ENCODE measurements at regions not wholly inside any gene's neighbourhood (a gene's known extent, or its start where the extent isn't known, plus 50 kb on each side); places are given as distances from the start of the nearest gene placed in this dataset.

DNA sequence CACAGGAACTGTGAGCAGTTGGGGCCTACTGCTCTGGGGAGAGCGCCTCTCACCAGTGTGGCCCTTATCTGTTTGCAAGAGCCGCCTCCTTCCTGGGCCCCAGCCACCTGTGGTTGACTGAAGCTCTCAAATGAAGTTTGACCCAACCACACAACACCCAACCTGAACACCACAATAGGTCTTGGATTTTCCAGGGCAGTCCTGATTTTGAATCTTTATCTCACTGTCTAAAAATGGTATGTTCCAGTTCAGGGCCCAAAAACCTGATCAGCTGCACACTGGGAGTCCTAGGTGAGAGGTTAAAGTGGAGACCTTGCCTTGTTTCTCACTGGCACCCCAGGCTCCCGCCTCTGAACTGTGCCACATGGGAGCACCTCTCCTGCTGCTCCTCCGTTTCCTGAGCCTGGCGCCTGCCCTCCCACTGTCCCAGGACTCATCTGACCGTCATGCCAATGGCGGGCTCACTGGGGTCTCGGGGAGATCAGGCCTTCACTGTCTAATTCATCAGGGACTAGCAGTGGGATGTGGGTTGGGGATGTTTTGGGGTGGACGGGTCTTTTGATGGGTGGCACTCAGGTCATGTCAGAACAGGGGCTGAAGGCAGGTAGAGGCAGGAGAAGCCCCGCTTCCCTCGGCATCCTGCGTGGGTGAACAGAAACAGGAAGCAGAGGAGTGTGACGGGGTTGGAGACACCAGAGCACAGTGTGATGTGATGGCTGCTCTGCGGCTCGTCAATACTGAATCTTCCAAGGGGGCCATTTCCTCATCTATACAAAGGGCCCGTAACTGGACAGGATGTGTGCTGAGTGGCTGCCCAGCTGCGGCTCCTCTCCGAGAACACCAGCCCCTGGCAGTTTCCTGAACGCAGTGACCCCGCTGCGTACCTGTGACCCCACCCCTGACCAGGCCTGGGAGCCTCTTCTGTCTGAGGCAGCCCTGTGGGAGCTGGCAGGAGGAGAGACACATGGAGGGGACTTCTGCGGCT lies 59.6 kb upstream of the ITPKB start:
- Mint-ChIP-seq H3K4me3 (ENCODE audit: unreplicated experiment) (no peak overlapping the region), H3K4me1 (ENCODE audit: low read depth) (peaks cover under 1% of the 10 kb centered on the region), H3K27ac (ENCODE audit: unreplicated experiment) (no peak overlapping the region), H3K36me3 (ENCODE audit: low read depth) (no peaks in the 10 kb centered on the region), H3K27me3 (ENCODE audit: low read depth) (peaks cover 4% of the 10 kb centered on the region), H3K9me3 (ENCODE audit: low read depth) (no peaks in the 10 kb centered on the region)
- DNase-seq (ENCODE audit: low spot score): no peak
- TF ChIP-seq, protein P1, sequence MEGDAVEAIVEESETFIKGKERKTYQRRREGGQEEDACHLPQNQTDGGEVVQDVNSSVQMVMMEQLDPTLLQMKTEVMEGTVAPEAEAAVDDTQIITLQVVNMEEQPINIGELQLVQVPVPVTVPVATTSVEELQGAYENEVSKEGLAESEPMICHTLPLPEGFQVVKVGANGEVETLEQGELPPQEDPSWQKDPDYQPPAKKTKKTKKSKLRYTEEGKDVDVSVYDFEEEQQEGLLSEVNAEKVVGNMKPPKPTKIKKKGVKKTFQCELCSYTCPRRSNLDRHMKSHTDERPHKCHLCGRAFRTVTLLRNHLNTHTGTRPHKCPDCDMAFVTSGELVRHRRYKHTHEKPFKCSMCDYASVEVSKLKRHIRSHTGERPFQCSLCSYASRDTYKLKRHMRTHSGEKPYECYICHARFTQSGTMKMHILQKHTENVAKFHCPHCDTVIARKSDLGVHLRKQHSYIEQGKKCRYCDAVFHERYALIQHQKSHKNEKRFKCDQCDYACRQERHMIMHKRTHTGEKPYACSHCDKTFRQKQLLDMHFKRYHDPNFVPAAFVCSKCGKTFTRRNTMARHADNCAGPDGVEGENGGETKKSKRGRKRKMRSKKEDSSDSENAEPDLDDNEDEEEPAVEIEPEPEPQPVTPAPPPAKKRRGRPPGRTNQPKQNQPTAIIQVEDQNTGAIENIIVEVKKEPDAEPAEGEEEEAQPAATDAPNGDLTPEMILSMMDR (IDR thresholded peaks at IDR 0.05): no peak

DNA sequence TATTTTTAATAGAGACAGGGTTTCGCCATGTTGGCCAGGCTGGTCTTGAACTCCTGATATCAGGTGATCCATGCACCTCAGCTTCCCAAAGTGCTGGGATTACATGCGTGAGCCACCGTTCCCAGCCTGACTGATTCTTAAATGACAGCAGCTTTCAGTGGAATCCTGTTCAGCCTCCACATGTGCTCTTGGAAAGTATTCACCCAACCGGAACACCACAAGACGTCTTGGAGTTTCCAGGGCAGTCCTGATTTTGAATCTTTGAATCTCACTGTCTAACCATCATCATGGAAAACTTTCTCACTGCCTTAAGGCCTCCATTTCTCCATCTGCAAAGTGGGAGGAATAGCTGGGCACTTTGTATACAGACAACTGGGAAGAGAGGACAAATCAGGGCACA lies 58.1 kb upstream of the ITPKB start:
- TF ChIP-seq, protein P1 (IDR thresholded peaks at IDR 0.05): no peak
- H3K36me3 Mint-ChIP-seq (ENCODE audit: low read depth): peaks cover 1% of the 10 kb centered on the region
- DNase-seq (ENCODE audit: low spot score): no peak
- H3K9me3 Mint-ChIP-seq (ENCODE audit: low read depth): no peaks in the 10 kb centered on the region
- H3K4me1 Mint-ChIP-seq (ENCODE audit: low read depth): peaks cover 3% of the 10 kb centered on the region
- H3K27me3 Mint-ChIP-seq (ENCODE audit: low read depth): peaks cover 5% of the 10 kb centered on the region
- no peak overlapping the region for H3K4me3 Mint-ChIP-seq (ENCODE audit: unreplicated experiment)
- H3K27ac Mint-ChIP-seq (ENCODE audit: unreplicated experiment): no peak overlapping the region

DNA sequence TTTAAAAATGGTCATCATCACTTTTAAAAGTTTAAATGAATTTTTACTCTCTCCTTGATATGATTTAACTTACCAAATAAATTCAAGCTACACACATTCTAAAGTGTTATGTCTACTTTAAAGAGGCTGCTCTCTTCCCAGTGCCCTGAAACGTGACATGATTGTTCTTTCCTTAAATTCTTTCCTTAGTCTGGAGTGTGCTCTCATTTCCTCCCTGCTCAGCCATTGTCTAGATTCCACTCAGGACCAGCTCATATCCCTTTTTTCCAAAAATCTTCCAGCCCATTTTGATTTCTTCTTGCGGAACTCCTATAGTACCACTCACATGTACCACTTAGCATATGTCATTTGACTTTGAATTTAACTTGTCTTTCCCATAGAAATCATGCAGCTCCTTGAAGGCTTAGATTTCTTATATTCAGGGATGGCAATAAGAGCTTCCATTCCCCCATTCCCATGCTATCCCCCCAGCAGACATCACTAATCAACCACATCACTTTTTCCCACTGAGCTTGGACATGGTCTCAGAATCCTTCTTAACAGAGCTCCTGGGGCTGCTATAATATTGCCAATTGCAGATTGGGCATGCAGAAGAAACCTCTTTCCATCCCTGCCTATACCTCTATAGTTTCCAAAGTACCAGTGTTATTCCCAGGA lies 54.7 kb upstream of the ITPKB start:
- Mint-ChIP-seq H3K27ac (ENCODE audit: unreplicated experiment) (no peak overlapping the region), H3K4me1 (ENCODE audit: low read depth) (peaks cover 3% of the 10 kb centered on the region), H3K27me3 (ENCODE audit: low read depth) (peaks cover 5% of the 10 kb centered on the region), H3K4me3 (ENCODE audit: unreplicated experiment) (no peak overlapping the region), H3K36me3 (ENCODE audit: low read depth) (peaks cover 1% of the 10 kb centered on the region), H3K9me3 (ENCODE audit: low read depth) (no peaks in the 10 kb centered on the region)
- TF ChIP-seq, protein P1 (IDR thresholded peaks at IDR 0.05): no peak
- DNase-seq (ENCODE audit: low spot score): no peak

DNA sequence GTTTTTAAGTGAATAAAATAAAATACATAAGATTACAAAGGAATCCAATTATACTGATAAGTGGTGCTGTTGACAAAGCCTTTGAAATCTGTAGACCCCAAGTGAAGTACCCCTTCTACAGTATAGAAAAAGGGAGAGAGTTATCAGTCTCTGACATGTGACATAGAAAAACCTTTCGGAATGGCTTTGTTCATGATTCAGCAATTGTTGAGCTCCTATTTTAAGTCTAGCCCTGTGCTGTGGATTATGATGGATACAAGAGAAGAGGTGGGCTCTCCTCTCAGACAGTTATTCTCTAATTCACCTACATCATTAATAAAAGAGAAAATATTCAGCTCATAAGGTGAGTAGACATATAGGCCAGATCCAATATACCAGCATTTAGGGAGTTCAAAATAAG lies 53.3 kb upstream of the ITPKB start:
- DNase-seq (ENCODE audit: low spot score): no peak
- H3K36me3 Mint-ChIP-seq (ENCODE audit: low read depth): peaks cover 1% of the 10 kb centered on the region
- H3K4me1 Mint-ChIP-seq (ENCODE audit: low read depth): peaks cover 3% of the 10 kb centered on the region
- no peak overlapping the region for H3K27ac Mint-ChIP-seq (ENCODE audit: unreplicated experiment)
- peaks cover 7% of the 10 kb centered on the region for H3K27me3 Mint-ChIP-seq (ENCODE audit: low read depth)
- no peak overlapping the region for H3K4me3 Mint-ChIP-seq (ENCODE audit: unreplicated experiment)
- no peaks in the 10 kb centered on the region for H3K9me3 Mint-ChIP-seq (ENCODE audit: low read depth)
- TF ChIP-seq, protein P1 (IDR thresholded peaks at IDR 0.05): no peak

DNA sequence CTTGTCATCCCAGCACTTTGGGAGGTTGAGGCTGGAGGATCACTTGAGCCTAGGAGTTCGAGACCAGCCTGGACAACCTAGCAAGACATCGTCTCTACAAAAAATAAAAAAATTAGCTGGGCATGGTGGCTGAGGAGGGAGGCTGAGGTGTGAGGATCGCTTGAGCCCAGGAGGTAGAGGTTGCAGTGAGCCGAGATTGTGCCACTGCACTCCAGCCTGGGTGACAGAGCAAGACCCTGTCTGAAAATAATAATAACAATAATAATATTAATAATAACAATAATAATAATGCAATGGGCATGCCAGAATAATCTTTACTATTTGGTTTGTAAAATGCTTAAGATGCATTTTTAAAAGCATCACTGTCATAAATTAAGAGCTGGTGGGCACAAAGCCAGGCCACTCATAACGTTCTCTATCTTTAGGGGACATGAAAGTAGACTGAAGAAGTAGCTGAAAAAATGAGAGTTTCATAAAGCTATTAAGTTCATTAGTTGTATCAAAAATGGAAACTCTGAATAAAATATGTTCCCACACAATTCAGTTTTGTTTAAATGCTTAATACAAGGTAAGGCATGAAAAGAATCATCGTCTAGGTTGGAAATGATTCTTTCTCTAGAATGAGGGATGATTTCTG lies 51.6 kb upstream of the ITPKB start:
- TF ChIP-seq, protein P1 (IDR thresholded peaks at IDR 0.05): no peak
- Mint-ChIP-seq H3K27me3 (ENCODE audit: low read depth) (peaks cover 5% of the 10 kb centered on the region), H3K27ac (ENCODE audit: unreplicated experiment) (no peak overlapping the region), H3K36me3 (ENCODE audit: low read depth) (peaks cover 1% of the 10 kb centered on the region), H3K4me1 (ENCODE audit: low read depth) (peaks cover 3% of the 10 kb centered on the region), H3K9me3 (ENCODE audit: low read depth) (no peaks in the 10 kb centered on the region), H3K4me3 (ENCODE audit: unreplicated experiment) (no peak overlapping the region)
- no peak for DNase-seq (ENCODE audit: low spot score)

Measured in chondrocyte (in vitro differentiated cells).